ENCODE measurements at regions not wholly inside any gene's neighbourhood (a gene's known extent, or its start where the extent isn't known, plus 50 kb on each side); places are given as distances from the start of the nearest gene placed in this dataset.
"Not testable (repeated sequence)": the region's sequence is repeated elsewhere in the genome, so short reads cannot be mapped to it uniquely, and the experiment has no call there.

DNA sequence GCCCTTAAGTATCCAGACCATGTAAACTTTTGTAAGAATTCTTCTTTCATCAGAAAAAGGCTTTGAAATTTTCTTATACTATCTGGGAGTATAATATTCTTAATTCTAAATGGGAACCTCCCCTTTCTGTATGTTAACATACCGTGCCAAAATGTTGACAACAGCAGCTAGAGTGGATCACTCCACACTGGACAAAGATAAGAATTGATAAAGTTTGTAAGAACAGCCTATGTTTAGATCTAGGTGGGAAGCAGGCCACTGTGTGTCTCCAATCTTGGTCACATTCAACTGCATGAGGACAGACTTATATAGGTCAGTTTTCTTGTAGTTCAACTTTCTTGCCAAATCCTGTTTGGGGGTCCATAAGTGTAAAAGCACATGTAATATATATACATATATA lies 235.7 kb downstream of the RPIA start:
- no peak for DNase-seq

DNA sequence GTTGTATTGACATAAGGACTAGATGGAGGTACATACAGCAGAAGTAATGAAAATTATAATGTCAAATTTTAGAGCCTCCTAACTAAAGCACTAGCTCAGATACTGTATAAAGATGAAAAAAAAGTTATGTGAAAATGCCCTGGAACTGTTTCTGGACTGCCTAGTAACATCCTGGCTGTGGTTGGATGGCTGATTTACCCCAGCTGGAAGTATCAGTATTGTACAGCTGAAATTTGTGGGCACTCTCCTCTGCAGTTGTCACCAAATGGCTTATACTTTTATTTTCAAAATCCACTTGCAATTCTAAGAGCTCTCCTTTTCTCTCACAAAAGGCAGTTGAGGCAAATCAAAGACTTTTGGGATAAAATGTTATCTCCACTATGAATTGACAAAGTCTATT lies 239.2 kb downstream of the RPIA start:
- DNase-seq: no peak

- no peak for DNase-seq
These were observed 241.2 kb downstream of the RPIA start for GRCh38 chr2:88932686-88933085.

DNA sequence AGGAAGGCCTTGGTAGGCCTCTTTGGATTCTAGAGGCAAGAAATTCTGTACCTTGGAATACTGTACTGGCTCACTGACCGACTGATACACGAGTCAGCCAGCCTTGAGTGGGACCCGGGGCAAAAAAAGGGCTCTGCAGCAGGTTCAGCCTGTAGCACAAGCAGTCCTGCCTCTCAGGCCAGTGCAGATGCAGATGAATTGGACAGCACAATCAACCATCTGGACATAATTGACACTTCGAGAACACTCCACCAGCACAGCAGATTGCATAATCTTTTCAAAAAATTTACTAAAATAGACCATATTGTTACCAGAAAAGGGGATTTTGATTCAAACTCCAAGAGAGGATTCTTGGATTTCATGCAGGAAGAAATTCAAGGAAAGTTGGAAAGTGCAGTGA lies 241.6 kb downstream of the RPIA start:
- no peak for DNase-seq

GRCh38 chr2:88933980-88934379 lies 242.5 kb downstream of the RPIA start:
- DNase-seq: no peak

- not testable (repeated sequence) for DNase-seq
These were observed 249.7 kb downstream of the RPIA start for GRCh38 chr2:88941178-88941577.

DNA sequence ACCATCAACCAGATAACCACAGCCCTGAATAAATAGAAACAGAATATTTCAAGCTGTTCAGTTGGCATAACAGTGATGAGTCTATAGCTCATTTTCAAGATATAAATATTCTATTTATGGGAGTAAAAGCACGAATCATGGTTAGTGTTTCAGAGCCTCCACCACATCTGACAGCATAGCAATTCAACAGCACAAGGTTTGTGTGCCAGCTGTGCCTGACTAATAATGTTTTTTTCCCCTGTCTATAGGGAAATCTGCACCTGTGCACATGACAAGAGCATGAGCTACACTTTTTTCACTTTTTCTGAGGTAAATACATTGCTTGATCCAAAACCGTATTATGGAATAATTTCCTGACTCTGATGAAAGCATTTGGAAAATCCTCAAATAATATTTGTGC lies 251.3 kb downstream of the RPIA start:
- no peak for DNase-seq

DNA sequence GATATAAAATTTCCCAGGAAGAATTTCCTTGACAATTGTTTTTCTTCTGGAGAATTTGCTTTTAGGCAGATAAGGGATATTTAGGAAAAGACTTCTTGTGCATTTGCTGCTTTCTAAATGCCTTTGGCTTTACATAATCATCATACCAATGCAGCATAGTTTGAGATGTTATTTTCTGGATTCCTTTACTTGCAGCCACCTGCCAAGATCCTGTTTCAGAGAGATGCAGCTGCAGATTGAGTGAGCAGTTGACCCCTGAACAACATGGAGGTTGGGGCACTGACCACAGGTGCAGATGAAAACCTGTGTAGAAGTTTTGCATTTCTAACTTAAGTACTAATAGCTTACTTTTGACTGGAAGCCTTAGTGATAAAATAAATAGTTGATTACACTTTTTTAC lies 257.9 kb downstream of the RPIA start:
- DNase-seq: no peak

DNA sequence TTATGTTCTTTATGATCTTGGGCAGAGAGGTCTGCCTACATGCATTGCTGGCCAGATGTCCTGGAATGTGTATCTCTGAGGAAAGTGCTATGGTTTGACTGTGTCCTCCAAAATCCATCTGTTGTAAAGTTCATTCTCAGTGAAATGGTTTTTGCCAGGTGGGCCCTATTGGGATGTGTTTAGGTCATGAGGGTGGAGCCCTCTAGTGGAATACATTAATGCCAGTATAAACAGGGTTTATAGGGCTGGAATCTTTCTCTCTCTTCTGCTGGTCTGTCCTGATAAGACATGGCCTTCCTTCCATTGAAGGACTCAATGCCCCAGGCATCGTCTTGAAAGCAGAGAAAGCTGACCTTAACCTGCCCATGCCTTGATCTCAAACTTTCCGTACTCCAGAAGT lies 258.5 kb downstream of the RPIA start:
- no peak for DNase-seq

DNA sequence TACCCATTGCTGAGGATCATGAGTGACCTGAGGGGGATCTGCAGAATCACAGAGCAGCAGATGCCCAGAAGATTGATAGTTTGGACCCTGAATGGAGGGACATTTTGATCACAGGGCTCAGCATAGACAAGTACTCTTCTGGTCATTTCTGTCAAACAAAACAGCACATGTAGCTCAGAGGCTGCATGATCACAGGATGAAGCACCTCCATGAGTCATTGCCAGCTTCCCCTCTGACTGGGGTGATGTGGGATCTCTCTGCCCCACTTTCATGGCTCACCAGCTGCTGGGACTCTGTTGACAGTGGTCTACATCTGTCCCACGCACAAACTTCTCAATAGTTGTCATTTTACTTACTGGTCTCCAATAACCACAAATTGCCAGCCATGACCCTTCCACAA lies 264.1 kb downstream of the RPIA start:
- DNase-seq: no peak

DNA sequence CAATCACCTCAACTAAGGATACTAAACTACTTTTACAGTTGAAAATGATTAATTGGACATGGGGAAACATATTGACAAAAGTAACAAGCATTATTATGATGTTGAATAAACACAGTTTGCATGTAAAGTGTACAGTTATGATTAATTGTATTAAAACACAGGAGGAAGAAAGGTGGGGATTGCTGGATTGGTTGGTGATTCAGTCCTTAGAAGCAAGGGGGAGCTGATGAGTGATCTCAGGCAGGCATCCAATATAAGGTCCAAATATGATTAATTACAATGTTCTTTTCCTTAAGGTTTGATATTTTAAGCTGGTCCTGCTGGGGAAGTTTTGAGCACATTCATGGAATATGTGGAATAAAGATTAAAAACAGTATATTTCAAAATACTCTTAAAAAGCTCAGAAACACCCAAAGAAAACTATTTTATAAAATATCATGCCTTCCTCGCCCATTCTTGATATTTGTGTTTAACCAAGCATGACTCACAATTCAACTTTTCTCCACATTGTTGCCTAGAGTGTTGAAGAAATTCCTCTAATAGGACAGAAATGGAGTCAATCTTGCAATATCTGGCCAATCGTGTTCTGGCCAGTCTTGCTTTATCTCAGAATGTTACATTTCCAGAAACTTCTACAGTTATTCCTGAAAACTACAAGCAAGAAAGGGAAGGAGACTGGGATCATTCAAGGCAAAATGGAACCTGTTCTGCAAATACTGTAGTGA lies 268.2 kb downstream of the RPIA start:
- DNase-seq: no peak

DNA sequence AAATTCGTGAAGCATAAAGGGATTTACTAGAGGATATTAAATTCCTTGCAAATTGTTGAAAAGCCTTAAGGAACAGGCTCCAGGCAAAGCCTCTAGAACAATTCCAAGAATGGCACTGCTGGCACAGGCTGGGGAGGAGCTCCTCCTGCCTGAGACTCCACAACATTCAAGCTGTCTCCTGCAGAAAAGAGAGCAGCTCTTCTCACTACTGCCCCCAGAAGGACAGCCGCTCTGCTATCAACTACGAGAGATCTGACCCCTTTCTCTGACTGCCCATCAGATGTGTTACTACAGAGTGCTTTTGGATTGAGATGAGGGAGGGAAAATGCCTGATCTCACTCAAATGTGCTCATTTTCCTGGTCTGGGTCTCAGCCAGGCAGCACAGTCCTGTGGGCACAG lies 269.9 kb downstream of the RPIA start:
- DNase-seq: not testable (repeated sequence)

GRCh38 chr2:88967844-88968243 lies 276.4 kb downstream of the RPIA start:
- DNase-seq: no peak

- DNase-seq: not testable (repeated sequence)
These were observed 286.5 kb downstream of the RPIA start for GRCh38 chr2:88978011-88978410.

DNA sequence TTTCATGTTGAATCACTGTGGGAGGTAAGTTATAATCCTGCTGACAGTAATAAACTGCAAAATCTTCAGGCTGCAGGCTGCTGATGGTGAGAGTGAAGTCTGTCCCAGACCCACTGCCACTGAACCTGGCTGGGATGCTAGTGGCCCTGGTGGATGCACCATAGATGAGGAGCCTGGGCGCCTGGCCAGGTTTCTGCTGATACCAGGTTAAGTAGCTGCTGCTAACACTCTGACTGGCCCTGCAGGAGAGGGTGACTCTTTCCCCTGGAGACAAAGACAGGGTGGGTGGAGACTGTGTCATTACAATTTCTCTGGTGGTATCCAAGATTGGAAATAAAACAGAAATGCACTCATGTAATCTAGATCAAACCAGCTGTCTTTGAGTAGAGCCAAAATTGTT lies 287.0 kb downstream of the RPIA start:
- not testable (repeated sequence) for DNase-seq

GRCh38 chr2:88984079-88984478 lies 292.6 kb downstream of the RPIA start:
- not testable (repeated sequence) for DNase-seq

DNA sequence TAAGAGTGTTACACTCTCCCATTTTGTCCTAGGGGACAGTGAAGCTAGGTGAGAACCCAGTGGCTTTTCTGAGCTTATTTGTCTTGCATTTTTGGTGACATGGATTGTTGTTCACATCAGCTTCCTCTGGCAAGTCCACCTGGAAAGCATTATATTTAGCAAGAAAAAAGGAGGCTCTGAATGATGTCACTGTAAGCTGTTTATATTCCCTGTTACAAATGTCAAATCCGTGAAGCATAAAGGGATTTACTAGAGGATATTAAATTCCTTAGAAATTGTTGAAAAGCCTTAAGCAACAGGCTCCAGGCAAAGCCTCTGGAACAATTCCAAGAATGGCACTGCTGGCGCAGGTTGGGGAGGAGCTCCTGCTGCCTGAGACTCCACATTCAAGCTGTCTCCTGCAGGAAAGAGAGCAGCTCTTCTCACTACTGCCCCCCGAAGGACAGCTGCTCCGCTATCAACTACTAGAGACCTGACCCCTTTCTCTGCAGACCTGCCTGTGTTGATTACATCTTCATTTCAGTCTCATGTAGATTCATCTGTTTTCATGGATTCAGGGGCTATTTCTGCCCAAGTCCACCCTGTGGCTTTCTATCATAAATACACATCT lies 295.4 kb downstream of the RPIA start:
- not testable (repeated sequence) for DNase-seq

DNA sequence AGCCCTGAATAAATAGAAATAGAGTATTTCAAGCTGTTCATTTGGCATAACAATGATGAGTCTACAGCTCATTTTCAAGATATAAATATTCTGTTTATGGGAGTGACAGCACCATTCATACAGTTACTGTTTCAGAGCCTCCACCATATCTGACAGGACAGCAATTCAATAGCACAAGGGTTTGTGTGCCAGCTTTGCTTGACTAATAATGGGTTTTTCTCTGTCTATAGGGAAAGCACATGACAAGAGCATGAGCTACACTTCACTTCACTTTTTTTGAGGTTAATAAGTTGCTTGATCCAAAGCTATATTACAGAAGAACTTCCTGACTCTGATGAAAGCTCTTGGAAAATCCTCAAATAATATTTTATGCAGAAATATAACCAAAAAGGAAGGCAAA lies 297.1 kb downstream of the RPIA start:
- not testable (repeated sequence) for DNase-seq

DNA sequence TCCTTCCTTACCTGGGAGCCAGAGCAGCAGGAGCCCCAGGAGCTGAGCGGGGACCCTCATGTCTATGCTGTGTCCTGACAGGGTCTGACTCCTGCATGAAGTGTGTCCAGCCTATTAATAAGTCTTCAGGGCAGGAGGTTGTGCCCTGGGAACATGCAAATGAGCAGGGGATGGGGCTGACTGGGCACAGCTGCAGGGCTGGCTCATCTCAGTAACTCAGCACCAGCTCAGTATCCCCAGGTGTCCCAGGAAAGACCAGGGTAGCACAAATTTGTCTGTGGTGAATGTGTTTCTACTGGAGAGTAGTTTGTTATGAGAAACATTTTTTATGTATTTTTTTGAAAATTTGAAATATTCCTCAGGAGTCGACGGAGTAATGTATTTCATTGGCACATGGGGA lies 301.3 kb downstream of the RPIA start:
- not testable (repeated sequence) for DNase-seq

- not testable (repeated sequence) for DNase-seq
These were observed 303.4 kb downstream of the RPIA start for GRCh38 chr2:88994856-88995255.

- DNase-seq: not testable (repeated sequence)
These were observed 305.1 kb downstream of the RPIA start for GRCh38 chr2:88996588-88996987.

DNA sequence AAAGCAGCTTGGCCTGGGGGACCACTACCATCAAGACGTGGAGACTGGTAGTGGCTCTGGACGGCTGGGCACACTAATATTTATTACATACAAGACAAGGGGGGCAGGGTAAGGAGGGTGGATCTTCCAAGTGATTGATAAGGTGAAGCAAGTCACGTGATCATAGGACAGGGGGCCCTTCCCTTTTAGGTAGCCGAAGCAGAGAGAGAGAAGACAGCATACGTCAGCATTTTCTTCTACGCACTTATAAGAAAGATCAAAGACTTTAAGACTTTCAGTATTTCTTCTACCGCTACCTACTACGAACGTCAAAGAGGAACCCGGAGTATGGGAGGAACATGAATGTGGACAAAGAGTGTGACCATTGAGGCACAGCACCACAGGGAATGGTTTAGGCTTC lies 307.9 kb downstream of the RPIA start:
- DNase-seq: no peak

- DNase-seq: no peak
These were observed 308.8 kb downstream of the RPIA start for GRCh38 chr2:89000235-89000634.

DNA sequence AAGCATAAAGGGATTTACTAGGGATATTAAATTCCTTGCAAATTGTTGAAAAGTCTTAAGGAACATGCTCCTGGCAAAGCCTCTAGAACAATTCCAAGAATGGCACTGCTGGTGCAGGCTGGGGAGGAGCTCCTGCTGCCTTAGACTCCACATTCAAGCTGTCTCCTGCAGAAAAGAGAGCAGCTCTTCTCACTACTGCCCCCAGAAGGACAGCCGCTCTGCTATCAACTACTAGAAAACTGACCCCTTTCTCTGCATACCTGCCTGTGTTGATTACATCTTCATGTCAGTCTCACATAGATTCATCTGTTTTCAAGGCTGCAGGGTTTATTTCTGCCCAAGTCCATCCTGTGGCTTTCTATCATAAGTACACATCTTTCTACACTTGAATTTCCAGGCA lies 312.8 kb downstream of the RPIA start:
- not testable (repeated sequence) for DNase-seq

- not testable (repeated sequence) for DNase-seq
These were observed 329.1 kb downstream of the RPIA start for GRCh38 chr2:89020566-89020965.

All from T1000 (cell line).